ENCODE measurements at regions not wholly inside any gene's neighbourhood (a gene's known extent, or its start where the extent isn't known, plus 50 kb on each side); places are given as distances from the start of the nearest gene placed in this dataset.
"Not testable (repeated sequence)": the region's sequence is repeated elsewhere in the genome, so short reads cannot be mapped to it uniquely, and the experiment has no call there.

- Histone ChIP-seq H3K27ac (no peak overlapping the region), H3K9ac (ENCODE audit: insufficient read length) (no peak overlapping the region), H3K36me3 (ENCODE audit: insufficient read depth, low read length) (no peaks in the 10 kb centered on the region), H3K4me3 (no peak overlapping the region), H3K9me3 (ENCODE audit: low read depth, low read length) (no peaks in the 10 kb centered on the region)
- no peak for DNase-seq (ENCODE audit: low read depth, low spot score)
- TF ChIP-seq EZH2 (IDR thresholded peaks at IDR 0.05) (no peak), POLR2AphosphoS5 (IDR thresholded peaks at IDR 0.05; ENCODE audit: borderline replicate concordance, low read depth, low read length) (no peak), FOXP2 (optimal IDR thresholded peaks at IDR 0.05; ENCODE audit: control extremely low read depth, extremely low read length, insufficient read depth) (no peak)
Measured at GRCh38 chr15:79777916-79778315, 118.9 kb downstream of the MTHFS start.

DNA sequence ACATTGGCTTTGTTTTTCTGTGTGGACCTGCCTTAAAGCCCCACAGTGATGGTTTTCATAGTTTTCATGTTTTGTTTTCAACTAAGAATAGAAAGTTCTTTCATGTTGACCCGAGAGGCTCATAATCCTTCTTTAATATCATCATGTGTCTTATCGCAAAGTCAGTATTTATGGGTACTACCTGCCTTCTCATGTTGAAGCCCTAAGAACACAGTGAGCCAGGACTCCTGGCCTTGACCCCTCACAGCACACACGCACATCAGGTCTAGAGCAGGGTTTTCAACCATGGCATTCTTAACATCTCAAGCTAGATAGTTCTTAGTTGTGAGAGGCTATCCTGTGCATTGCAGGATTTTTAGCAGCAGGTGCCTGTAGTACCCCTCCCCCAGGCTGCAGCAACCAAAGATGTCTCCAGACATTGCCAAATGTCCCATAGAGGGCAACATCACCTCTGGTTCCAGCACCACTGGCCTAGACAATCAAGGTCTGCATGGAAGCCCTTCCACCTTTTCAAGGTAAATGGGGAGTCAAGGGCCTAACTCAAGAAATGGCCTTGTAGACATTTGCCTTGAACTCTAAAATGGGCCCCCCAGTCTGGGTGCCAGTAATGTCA, 118.3 kb downstream of the MTHFS start:
- no peak for TF ChIP-seq POLR2AphosphoS5 (IDR thresholded peaks at IDR 0.05; ENCODE audit: borderline replicate concordance, low read depth, low read length)
- Histone ChIP-seq H3K27ac (no peak overlapping the region), H3K36me3 (ENCODE audit: insufficient read depth, low read length) (no peaks in the 10 kb centered on the region), H3K4me3 (no peak overlapping the region), H3K9ac (ENCODE audit: insufficient read length) (no peak overlapping the region), H3K9me3 (ENCODE audit: low read depth, low read length) (no peaks in the 10 kb centered on the region)
- DNase-seq (ENCODE audit: low read depth, low spot score) = no peak

DNA sequence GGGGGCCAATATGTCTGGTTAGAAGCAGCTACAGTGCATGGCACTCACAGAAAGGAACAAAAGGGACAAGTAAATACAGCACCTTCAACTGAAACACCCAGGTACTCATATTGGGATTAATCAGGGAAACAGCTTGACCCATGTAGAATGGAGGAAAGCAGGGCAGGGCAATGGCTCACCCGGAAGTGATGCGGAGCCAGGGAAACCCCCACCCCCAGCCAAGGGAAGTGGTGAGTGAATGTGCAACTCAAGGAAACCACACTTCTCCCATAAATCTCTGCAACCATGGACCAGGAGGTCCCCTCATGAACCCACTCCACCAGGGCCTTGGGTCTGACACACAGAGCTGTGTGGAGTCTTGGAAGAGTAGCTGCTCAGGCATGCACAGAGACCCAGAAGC, 117.1 kb downstream of the MTHFS start:
- DNase-seq (ENCODE audit: low read depth, low spot score) = no peak
- TF ChIP-seq EZH2 (IDR thresholded peaks at IDR 0.05) = no peak
- TF ChIP-seq POLR2AphosphoS5 (IDR thresholded peaks at IDR 0.05; ENCODE audit: borderline replicate concordance, low read depth, low read length) = no peak
- TF ChIP-seq FOXP2 (optimal IDR thresholded peaks at IDR 0.05; ENCODE audit: control extremely low read depth, extremely low read length, insufficient read depth) = no peak
- no peak overlapping the region for H3K4me3 ChIP-seq
- H3K9me3 ChIP-seq (ENCODE audit: low read depth, low read length) = no peaks in the 10 kb centered on the region
- no peak overlapping the region for H3K27ac ChIP-seq
- no peaks in the 10 kb centered on the region for H3K36me3 ChIP-seq (ENCODE audit: insufficient read depth, low read length)
- H3K9ac ChIP-seq (ENCODE audit: insufficient read length) = no peak overlapping the region

- H3K27ac ChIP-seq; H3K4me3 ChIP-seq; DNase-seq (ENCODE audit: low read depth, low spot score); H3K9ac ChIP-seq (ENCODE audit: insufficient read length); H3K9me3 ChIP-seq (ENCODE audit: low read depth, low read length); H3K36me3 ChIP-seq (ENCODE audit: insufficient read depth, low read length): not testable (repeated sequence)
Measured at GRCh38 chr15:79782307-79782706, 114.5 kb downstream of the MTHFS start.

Data from SK-N-MC (cell line).